ENCODE measurements at regions not wholly inside any gene's neighbourhood (a gene's known extent, or its start where the extent isn't known, plus 50 kb on each side); places are given as distances from the start of the nearest gene placed in this dataset.

DNA sequence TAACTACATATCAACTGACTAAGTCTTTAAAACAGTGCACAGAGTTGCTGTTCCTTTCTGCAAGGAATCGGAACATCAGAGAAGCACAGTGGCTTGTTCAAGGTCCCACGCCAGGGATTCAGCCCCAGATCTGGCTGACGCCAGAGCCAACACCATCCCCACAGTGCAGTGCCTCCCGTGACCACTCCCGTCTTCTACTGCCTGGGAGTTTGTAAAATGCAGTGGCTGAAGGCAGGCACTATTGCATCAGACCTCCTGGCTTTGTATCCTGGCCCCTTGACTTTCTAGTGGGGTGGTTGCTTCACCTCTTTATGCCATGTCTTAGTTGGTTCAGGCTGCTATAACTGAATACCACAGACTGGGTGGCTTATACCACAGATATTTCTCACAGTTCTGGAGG, 131.0 kb downstream of the NSG2 start:
- TF ChIP-seq GABPA (IDR thresholded peaks at IDR 0.05; ENCODE audit: low read depth) (no peak), SPI1 (IDR thresholded peaks at IDR 0.05; ENCODE audit: borderline replicate concordance, low read depth) (no peak)
- TF ChIP-seq, protein P1, sequence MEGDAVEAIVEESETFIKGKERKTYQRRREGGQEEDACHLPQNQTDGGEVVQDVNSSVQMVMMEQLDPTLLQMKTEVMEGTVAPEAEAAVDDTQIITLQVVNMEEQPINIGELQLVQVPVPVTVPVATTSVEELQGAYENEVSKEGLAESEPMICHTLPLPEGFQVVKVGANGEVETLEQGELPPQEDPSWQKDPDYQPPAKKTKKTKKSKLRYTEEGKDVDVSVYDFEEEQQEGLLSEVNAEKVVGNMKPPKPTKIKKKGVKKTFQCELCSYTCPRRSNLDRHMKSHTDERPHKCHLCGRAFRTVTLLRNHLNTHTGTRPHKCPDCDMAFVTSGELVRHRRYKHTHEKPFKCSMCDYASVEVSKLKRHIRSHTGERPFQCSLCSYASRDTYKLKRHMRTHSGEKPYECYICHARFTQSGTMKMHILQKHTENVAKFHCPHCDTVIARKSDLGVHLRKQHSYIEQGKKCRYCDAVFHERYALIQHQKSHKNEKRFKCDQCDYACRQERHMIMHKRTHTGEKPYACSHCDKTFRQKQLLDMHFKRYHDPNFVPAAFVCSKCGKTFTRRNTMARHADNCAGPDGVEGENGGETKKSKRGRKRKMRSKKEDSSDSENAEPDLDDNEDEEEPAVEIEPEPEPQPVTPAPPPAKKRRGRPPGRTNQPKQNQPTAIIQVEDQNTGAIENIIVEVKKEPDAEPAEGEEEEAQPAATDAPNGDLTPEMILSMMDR (IDR thresholded peaks at IDR 0.05; ENCODE audit: insufficient read depth, low read length): no peak
- TF ChIP-seq, protein P2, sequence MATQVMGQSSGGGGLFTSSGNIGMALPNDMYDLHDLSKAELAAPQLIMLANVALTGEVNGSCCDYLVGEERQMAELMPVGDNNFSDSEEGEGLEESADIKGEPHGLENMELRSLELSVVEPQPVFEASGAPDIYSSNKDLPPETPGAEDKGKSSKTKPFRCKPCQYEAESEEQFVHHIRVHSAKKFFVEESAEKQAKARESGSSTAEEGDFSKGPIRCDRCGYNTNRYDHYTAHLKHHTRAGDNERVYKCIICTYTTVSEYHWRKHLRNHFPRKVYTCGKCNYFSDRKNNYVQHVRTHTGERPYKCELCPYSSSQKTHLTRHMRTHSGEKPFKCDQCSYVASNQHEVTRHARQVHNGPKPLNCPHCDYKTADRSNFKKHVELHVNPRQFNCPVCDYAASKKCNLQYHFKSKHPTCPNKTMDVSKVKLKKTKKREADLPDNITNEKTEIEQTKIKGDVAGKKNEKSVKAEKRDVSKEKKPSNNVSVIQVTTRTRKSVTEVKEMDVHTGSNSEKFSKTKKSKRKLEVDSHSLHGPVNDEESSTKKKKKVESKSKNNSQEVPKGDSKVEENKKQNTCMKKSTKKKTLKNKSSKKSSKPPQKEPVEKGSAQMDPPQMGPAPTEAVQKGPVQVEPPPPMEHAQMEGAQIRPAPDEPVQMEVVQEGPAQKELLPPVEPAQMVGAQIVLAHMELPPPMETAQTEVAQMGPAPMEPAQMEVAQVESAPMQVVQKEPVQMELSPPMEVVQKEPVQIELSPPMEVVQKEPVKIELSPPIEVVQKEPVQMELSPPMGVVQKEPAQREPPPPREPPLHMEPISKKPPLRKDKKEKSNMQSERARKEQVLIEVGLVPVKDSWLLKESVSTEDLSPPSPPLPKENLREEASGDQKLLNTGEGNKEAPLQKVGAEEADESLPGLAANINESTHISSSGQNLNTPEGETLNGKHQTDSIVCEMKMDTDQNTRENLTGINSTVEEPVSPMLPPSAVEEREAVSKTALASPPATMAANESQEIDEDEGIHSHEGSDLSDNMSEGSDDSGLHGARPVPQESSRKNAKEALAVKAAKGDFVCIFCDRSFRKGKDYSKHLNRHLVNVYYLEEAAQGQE (IDR thresholded peaks at IDR 0.05; ENCODE audit: insufficient replicate concordance, low read depth): no peak
